Liver (tissue), 8 donors: ENCODE measurements at regions not wholly inside any gene's neighbourhood (a gene's known extent, or its start where the extent isn't known, plus 50 kb on each side); places are given as distances from the start of the nearest gene placed in this dataset.

Experiments used
- DNase-seq: peaks from one replicate; pipeline ENCODE4 v3.0.0-alpha.2; 2017; ENCODE audit warnings: low spot score
- H3K27ac ChIP-seq, 2 donors: one replicate each; pipeline ENCODE4 v1.7.0; 2013; ENCODE audit warnings: inconsistent platforms in 2 of 2, low read length in 2 of 2, control low read depth in 1 of 2, low read depth in 1 of 2, mild to moderate bottlenecking in 1 of 2
- H3K27me3 ChIP-seq, 4 donors: one replicate each; pipeline versions ENCODE4 v1.6.1 to v1.7.0; 2013; ENCODE audit warnings: low read length in 3 of 4, inconsistent platforms in 1 of 4, mild to moderate bottlenecking in 1 of 4, moderate library complexity in 1 of 4; ENCODE audit not compliant: control insufficient read depth in 4 of 4, insufficient read depth in 4 of 4
- H3K36me3 ChIP-seq, 4 donors: one replicate each; pipeline versions ENCODE4 v1.6.1 to v1.7.0; 2013; ENCODE audit warnings: low read length in 3 of 4, mild to moderate bottlenecking in 3 of 4, low read depth in 1 of 4, moderate library complexity in 1 of 4; ENCODE audit not compliant: control insufficient read depth in 4 of 4, insufficient read depth in 3 of 4
- H3K4me1 ChIP-seq, 4 donors: one replicate each; pipeline versions ENCODE4 v1.6.1 to v1.7.0; 2013; ENCODE audit warnings: low read length in 3 of 4, mild to moderate bottlenecking in 3 of 4, moderate library complexity in 1 of 4; ENCODE audit not compliant: control insufficient read depth in 4 of 4, insufficient read depth in 4 of 4
- H3K4me3 ChIP-seq, 3 donors: one replicate each; pipeline versions ENCODE4 v1.6.1 to v1.7.0; 2013; ENCODE audit warnings: low read length in 3 of 3, control low read depth in 1 of 3, low read depth in 1 of 3, mild to moderate bottlenecking in 1 of 3
- H3K9ac ChIP-seq, 2 donors: one replicate each; pipeline ENCODE4 v1.7.0; 2013; ENCODE audit warnings: low read length in 2 of 2, mild to moderate bottlenecking in 2 of 2, moderate library complexity in 2 of 2, control low read depth in 1 of 2, low read depth in 1 of 2
- H3K9me3 ChIP-seq, 4 donors: one replicate each; pipeline versions ENCODE4 v1.6.1 to v1.7.0; 2013; ENCODE audit warnings: low read length in 3 of 4; ENCODE audit not compliant: control insufficient read depth in 4 of 4
- CTCF ChIP-seq: fragments of 150-350 bp; IDR thresholded peaks from 2 replicates; pipeline ENCODE4 v1.5.1; 2017; ENCODE audit warnings: improper control_type of control experiment, low read depth, low read length; ENCODE audit not compliant: missing input control
- EGR1 ChIP-seq, 2 donors: IDR thresholded peaks; 2 replicates each; pipeline ENCODE4 v1.6.1; 2016 to 2018; ENCODE audit warnings: antibody characterized with exemption in 2 of 2, low read depth in 2 of 2
- FOXA1 ChIP-seq: IDR thresholded peaks from 2 replicates; pipeline ENCODE4 v1.6.1; 2016; ENCODE audit warnings: antibody characterized with exemption
- FOXA2 ChIP-seq: IDR thresholded peaks from 2 replicates; pipeline ENCODE4 v1.6.1; 2016; ENCODE audit warnings: antibody characterized with exemption
- GABPA ChIP-seq, 2 donors: IDR thresholded peaks in 1 of 2; conservative IDR thresholded peaks in 1 of 2; 2 replicates each; pipeline ENCODE4 v1.6.1; 2016; ENCODE audit warnings: antibody characterized with exemption in 2 of 2, mild to moderate bottlenecking in 1 of 2, moderate library complexity in 1 of 2
- HNF4A ChIP-seq, 2 donors: conservative IDR thresholded peaks; 2 replicates each; pipeline ENCODE4 v1.6.1; 2016; ENCODE audit warnings: antibody characterized with exemption in 2 of 2, mild to moderate bottlenecking in 2 of 2
- HNF4G ChIP-seq: IDR thresholded peaks from 2 replicates; pipeline ENCODE4 v1.6.1; 2016; ENCODE audit warnings: antibody characterized with exemption
- JUND ChIP-seq, 2 donors: IDR thresholded peaks; 2 replicates each; pipeline ENCODE4 v1.6.1; 2016; ENCODE audit warnings: antibody characterized with exemption in 2 of 2
- NR2F2 ChIP-seq: IDR thresholded peaks from 2 replicates; pipeline ENCODE4 v1.6.1; 2016; ENCODE audit warnings: antibody characterized with exemption
- RAD21 ChIP-seq, 2 donors: IDR thresholded peaks; 2 replicates each; pipeline ENCODE4 v1.6.1; 2016; ENCODE audit warnings: antibody characterized with exemption in 2 of 2, mild to moderate bottlenecking in 2 of 2
- REST ChIP-seq: IDR thresholded peaks from 2 replicates; pipeline ENCODE4 v1.6.1; 2016; ENCODE audit warnings: antibody characterized with exemption, mild to moderate bottlenecking
- RXRA ChIP-seq, 2 donors: IDR thresholded peaks; 2 replicates each; pipeline ENCODE4 v1.6.1; 2017 to 2018; ENCODE audit warnings: antibody characterized with exemption in 2 of 2, mild to moderate bottlenecking in 1 of 2
- SP1 ChIP-seq: IDR thresholded peaks from 2 replicates; pipeline ENCODE4 v1.6.1; 2018; ENCODE audit warnings: antibody characterized with exemption, mild to moderate bottlenecking
- TAF1 ChIP-seq: conservative IDR thresholded peaks from 2 replicates; pipeline ENCODE4 v1.6.1; 2016; ENCODE audit warnings: antibody characterized with exemption, mild to moderate bottlenecking
- YY1 ChIP-seq: IDR thresholded peaks from 2 replicates; pipeline ENCODE4 v1.6.1; 2016; ENCODE audit warnings: antibody characterized with exemption, mild to moderate bottlenecking
- WGBS: extraction: QIAGEN DNeasy Blood & Tissue Kit; methylation state at CpG from one replicate; pipeline ENCODE4 v1.1.7; 2013; 5-methylcytosine and 5-hydroxymethylcytosine counted together
- TF ChIP-seq, protein P1 (sequence below): IDR thresholded peaks from 2 replicates; pipeline ENCODE4 v1.6.1; 2016; ENCODE audit warnings: antibody characterized with exemption
- TF ChIP-seq, protein P2 (sequence below): IDR thresholded peaks from 2 replicates; pipeline ENCODE4 v1.6.1; 2016; ENCODE audit warnings: antibody characterized with exemption
- TF ChIP-seq, protein P3 (sequence below): IDR thresholded peaks from 2 replicates; pipeline ENCODE4 v1.6.1; 2016; ENCODE audit warnings: antibody characterized with exemption
- donor health status: healthy.
- donor health status: healthy.
- donor health status: healthy.
- donor health status: healthy.
- donor health status: healthy.

- Histone ChIP-seq H3K9ac (no peak overlapping the region), H3K4me3 (no peak overlapping the region), H3K27ac (no peak overlapping the region), H3K9me3 (peaks cover 0 to 2% (median 0%) of the 10 kb centered on the region in 4 donors), H3K27me3 (no peaks in the 10 kb centered on the region), H3K4me1 (no peaks in the 10 kb centered on the region), H3K36me3 (no peaks in the 10 kb centered on the region)
- 35% methylated on average over 3 of the region's 3 CpGs for WGBS
- TF ChIP-seq REST (no peak), EGR1 (IDR thresholded peaks at IDR 0.05; ENCODE audit: low read depth in 2 of 2) (no peak), RAD21 (IDR thresholded peaks at IDR 0.05) (no peak), SP1 (no peak), FOXA2 (no peak), FOXA1 (no peak), HNF4G (no peak), GABPA (IDR thresholded peaks at IDR 0.05 in 1 of 2, conservative IDR thresholded peaks at IDR 0.05 in 1 of 2) (no peak), YY1 (no peak), TAF1 (no peak), NR2F2 (no peak), JUND (IDR thresholded peaks at IDR 0.05) (no peak), RXRA (IDR thresholded peaks at IDR 0.05) (no peak), HNF4A (conservative IDR thresholded peaks at IDR 0.05) (no peak), CTCF (no peak)
- TF ChIP-seq, protein P1, sequence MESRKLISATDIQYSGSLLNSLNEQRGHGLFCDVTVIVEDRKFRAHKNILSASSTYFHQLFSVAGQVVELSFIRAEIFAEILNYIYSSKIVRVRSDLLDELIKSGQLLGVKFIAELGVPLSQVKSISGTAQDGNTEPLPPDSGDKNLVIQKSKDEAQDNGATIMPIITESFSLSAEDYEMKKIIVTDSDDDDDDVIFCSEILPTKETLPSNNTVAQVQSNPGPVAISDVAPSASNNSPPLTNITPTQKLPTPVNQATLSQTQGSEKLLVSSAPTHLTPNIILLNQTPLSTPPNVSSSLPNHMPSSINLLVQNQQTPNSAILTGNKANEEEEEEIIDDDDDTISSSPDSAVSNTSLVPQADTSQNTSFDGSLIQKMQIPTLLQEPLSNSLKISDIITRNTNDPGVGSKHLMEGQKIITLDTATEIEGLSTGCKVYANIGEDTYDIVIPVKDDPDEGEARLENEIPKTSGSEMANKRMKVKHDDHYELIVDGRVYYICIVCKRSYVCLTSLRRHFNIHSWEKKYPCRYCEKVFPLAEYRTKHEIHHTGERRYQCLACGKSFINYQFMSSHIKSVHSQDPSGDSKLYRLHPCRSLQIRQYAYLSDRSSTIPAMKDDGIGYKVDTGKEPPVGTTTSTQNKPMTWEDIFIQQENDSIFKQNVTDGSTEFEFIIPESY, result no peak
- TF ChIP-seq, protein P2, sequence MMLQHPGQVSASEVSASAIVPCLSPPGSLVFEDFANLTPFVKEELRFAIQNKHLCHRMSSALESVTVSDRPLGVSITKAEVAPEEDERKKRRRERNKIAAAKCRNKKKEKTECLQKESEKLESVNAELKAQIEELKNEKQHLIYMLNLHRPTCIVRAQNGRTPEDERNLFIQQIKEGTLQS, result no peak
- TF ChIP-seq, protein P3, sequence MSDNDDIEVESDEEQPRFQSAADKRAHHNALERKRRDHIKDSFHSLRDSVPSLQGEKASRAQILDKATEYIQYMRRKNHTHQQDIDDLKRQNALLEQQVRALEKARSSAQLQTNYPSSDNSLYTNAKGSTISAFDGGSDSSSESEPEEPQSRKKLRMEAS, result no peak
- DNase-seq, result no peak
Measured at GRCh38 chr11:36738292-36738861, 140.3 kb upstream of the RAG2 start.
